ENCODE measurements at regions not wholly inside any gene's neighbourhood (a gene's known extent, or its start where the extent isn't known, plus 50 kb on each side); places are given as distances from the start of the nearest gene placed in this dataset.
A peak's percentile ranks its signal among the peaks of the same experiment; 100 is the strongest.

- Histone ChIP-seq H3K36me3 (no peaks in the 10 kb centered on the region), H3K9me3 (no peaks in the 10 kb centered on the region), H3K27ac (no peak overlapping the region), H3K4me3 (no peak overlapping the region), H3K4me1 (no peaks in the 10 kb centered on the region), H3K27me3 (replicated peaks in 1 of 7) (peaks cover 0 to 22% (median 0%) of the 10 kb centered on the region in 7 donors)
- DNase-seq: no peak
- TF ChIP-seq CTCF (IDR thresholded peaks at IDR 0.05 in 8 of 11, conservative IDR thresholded peaks at IDR 0.05 in 3 of 11): no peak
- no peak for TF ChIP-seq POLR2AphosphoS5 (IDR thresholded peaks at IDR 0.05)
- WGBS, 5 donors: 76 to 81% (median 78%) methylated on average over 3 to 5 of the region's 5 CpGs
- intact Hi-C loops (cut with DNase I; ENCODE audit: low total_unique reads): no loop called here
Observed at GRCh38 chr22:47294576-47294975, 532.1 kb downstream of the TBC1D22A start.

GRCh38 chr22:47294222-47294532, 531.7 kb downstream of the TBC1D22A start:
- H3K9me3 ChIP-seq: no peaks in the 10 kb centered on the region
- no peak for TF ChIP-seq CTCF (IDR thresholded peaks at IDR 0.05 in 8 of 11, conservative IDR thresholded peaks at IDR 0.05 in 3 of 11)
- no peak for TF ChIP-seq POLR2AphosphoS5 (IDR thresholded peaks at IDR 0.05)
- no peak for TF ChIP-seq POLR2A (IDR thresholded peaks at IDR 0.05)
- peaks cover 0 to 26% (median 0%) of the 10 kb centered on the region in 7 donors for H3K27me3 ChIP-seq (replicated peaks in 1 of 7)
- H3K4me1 ChIP-seq: no peaks in the 10 kb centered on the region
- H3K4me3 ChIP-seq: no peak overlapping the region
- peak overlapping the region in 1 of 8 donors; percentile 78 for H3K27ac ChIP-seq
- intact Hi-C loops (cut with DNase I; ENCODE audit: low total_unique reads): no loop called here
- WGBS, 5 donors: 69 to 92% (median 77%) methylated on average over 6 of the region's 6 CpGs
- no peak for DNase-seq
- H3K36me3 ChIP-seq: no peaks in the 10 kb centered on the region

- no peak for TF ChIP-seq CTCF (IDR thresholded peaks at IDR 0.05 in 8 of 11, conservative IDR thresholded peaks at IDR 0.05 in 3 of 11)
- TF ChIP-seq POLR2AphosphoS5 (IDR thresholded peaks at IDR 0.05): no peak
- Histone ChIP-seq H3K9me3 (no peaks in the 10 kb centered on the region), H3K4me3 (no peak overlapping the region), H3K27me3 (replicated peaks in 1 of 7) (peaks cover 0 to 32% (median 0%) of the 10 kb centered on the region in 7 donors), H3K4me1 (no peaks in the 10 kb centered on the region), H3K36me3 (no peaks in the 10 kb centered on the region), H3K27ac (peak overlapping the region in 5 of 8 donors; percentile 63 to 78 (median 70))
- no peak for DNase-seq
- 79 to 83% (median 82%) methylated on average over 18 of the region's 18 CpGs for WGBS, 5 donors
- intact Hi-C loops (cut with DNase I; ENCODE audit: low total_unique reads): no loop called here
Observed at GRCh38 chr22:47293368-47294221, 531.1 kb downstream of the TBC1D22A start.

- H3K4me3 ChIP-seq: no peak overlapping the region
- TF ChIP-seq POLR2AphosphoS5 (IDR thresholded peaks at IDR 0.05) (peak; percentile 41 to 63 (median 42)), POLR2A (IDR thresholded peaks at IDR 0.05) (no peak), CTCF (IDR thresholded peaks at IDR 0.05 in 8 of 11, conservative IDR thresholded peaks at IDR 0.05 in 3 of 11) (no peak)
- H3K27me3 ChIP-seq (replicated peaks in 1 of 7): peaks cover 0 to 32% (median 0%) of the 10 kb centered on the region in 7 donors
- intact Hi-C loops (cut with DNase I; ENCODE audit: low total_unique reads): no loop called here
- H3K9me3 ChIP-seq: no peaks in the 10 kb centered on the region
- no peaks in the 10 kb centered on the region for H3K36me3 ChIP-seq
- H3K4me1 ChIP-seq: no peaks in the 10 kb centered on the region
- no peak for DNase-seq
- 61 to 65% (median 64%) methylated on average over 18 of the region's 18 CpGs for WGBS, 5 donors
- peak overlapping the region in 5 of 8 donors; percentile 63 to 78 (median 70) for H3K27ac ChIP-seq
Observed at GRCh38 chr22:47292546-47293320, 530.3 kb downstream of the TBC1D22A start.

Data from spleen (tissue), 11 donors.